ENCODE measurements at regions not wholly inside any gene's neighbourhood (a gene's known extent, or its start where the extent isn't known, plus 50 kb on each side); places are given as distances from the start of the nearest gene placed in this dataset.

- DNase-seq (ENCODE audit: low read depth): no peak
Measured at GRCh38 chr7:9981742-9982349, 991.8 kb upstream of the PHF14 start.

DNA sequence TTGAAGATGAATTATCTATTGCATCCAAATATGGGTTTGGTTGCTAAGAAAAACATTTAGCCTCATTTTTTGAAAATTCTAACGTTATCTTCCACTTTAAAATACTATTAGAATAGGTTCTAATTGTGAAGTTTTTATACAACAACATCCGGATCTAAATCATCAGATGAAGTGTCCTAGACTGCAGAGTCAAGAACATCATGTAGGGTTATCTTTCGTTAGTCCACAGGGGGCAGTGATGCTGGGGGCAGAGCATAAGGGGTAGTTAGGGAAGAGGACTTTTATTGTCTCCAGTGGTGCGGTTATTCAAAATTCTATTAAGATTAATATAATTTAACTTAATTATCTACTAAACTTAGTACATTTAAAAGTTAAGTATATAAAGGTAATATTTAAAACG is 990.6 kb upstream of the PHF14 start:
- DNase-seq (ENCODE audit: low read depth): no peak

DNA sequence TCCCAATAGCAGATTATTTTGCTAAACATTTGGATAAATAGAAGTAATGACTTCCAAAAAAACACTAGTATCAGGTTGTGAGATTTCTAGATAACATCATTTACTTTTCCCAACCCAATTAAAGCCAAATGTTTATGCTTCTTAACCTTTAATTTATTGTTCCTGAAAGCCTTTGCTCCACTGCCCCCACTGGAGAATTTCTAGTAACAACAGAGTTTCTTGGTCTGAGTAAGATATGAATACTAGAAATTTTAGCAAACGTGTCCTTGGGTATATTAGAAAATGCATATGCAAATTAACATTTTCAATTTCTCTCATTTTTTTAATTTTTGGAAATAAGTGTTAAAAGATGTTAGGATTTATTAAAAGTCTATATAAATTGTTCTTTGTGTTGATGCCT is 958.0 kb upstream of the PHF14 start:
- no peak for DNase-seq (ENCODE audit: low read depth)

GRCh38 chr7:10022480-10022879 is 951.2 kb upstream of the PHF14 start:
- no peak for DNase-seq (ENCODE audit: low read depth)

- no peak for DNase-seq (ENCODE audit: low read depth)
Measured at GRCh38 chr7:10022957-10023356, 950.7 kb upstream of the PHF14 start.

- no peak for DNase-seq (ENCODE audit: low read depth)
Measured at GRCh38 chr7:10034843-10035556, 938.7 kb upstream of the PHF14 start.

GRCh38 chr7:10036693-10037092 is 937.0 kb upstream of the PHF14 start:
- no peak for DNase-seq (ENCODE audit: low read depth)

GRCh38 chr7:10038351-10038750 is 935.3 kb upstream of the PHF14 start:
- DNase-seq (ENCODE audit: low read depth): no peak

DNA sequence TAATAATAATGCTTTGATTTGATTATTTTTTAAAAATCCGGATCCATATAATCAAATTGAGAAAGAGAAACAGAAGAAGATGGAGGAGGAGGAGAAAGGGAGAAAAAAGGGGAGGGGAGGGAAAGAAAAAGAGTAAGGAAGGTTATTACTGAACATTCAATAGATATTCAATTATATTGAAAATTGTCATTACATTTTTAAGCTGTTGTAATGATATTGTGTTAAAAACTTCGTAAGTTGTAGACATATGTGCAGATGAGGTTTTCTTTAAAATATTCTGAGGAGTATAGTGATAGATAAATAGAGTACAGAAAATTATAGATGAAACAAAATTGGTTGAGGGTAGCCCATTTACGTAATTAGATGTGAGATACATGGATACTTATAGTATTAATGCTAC is 933.0 kb upstream of the PHF14 start:
- no peak for DNase-seq (ENCODE audit: low read depth)

GRCh38 chr7:10070899-10071298 is 902.8 kb upstream of the PHF14 start:
- no peak for DNase-seq (ENCODE audit: low read depth)

- DNase-seq (ENCODE audit: low read depth): no peak
Measured at GRCh38 chr7:10075866-10076265, 897.8 kb upstream of the PHF14 start.

DNA sequence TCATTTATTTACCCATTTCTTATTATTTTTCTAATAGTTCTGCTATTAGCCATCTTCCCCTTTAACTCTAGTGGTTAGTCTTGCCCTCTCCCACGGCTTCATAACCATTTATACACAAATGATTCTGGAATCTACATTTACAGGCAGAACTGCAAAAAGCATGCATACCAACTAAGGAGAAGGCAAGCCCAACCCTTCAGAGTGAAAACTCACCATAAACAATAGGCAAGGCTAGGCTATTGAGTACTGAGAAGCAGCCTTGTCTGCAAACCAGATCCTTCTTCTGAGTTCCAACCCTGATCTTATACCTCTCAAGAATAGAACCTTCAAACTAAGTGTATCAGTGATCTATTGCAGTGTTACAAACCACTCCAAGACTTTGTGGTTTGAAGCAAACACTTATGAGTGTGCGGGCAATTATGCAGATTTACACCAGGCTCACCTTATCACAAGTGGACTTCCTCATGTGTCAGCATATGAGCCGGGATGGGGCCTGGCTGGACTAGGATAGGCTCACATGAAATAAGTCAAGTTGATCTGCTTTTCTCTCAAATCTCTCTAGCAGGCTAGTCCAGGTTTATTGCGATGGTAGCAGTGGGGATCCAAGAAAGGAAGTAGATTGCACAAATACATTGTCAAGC is 896.9 kb upstream of the PHF14 start:
- DNase-seq (ENCODE audit: low read depth): no peak

DNA sequence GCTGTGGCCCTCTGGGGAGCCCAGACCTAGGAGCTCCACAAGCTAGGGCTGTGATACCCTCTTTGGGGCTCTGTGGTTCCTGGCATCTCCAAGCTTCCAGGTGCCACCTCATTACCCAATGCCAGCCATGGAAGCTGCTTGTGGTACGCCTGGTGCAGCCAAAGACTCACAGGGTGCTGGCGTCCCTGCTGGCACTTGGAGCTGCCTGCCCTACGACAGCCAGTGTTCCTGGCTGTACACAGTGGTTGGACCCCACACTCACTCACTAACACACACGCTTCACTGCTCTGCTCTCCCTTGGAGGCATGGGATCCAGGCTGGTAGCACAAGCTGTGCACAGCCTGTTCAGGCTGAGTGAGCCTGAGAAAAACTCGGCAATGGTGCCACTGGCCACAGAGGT is 894.1 kb upstream of the PHF14 start:
- DNase-seq (ENCODE audit: low read depth): no peak

GRCh38 chr7:10082896-10083295 is 890.8 kb upstream of the PHF14 start:
- no peak for DNase-seq (ENCODE audit: low read depth)

GRCh38 chr7:10083766-10084165 is 889.9 kb upstream of the PHF14 start:
- no peak for DNase-seq (ENCODE audit: low read depth)

GRCh38 chr7:10085231-10085630 is 888.4 kb upstream of the PHF14 start:
- DNase-seq (ENCODE audit: low read depth): no peak

DNA sequence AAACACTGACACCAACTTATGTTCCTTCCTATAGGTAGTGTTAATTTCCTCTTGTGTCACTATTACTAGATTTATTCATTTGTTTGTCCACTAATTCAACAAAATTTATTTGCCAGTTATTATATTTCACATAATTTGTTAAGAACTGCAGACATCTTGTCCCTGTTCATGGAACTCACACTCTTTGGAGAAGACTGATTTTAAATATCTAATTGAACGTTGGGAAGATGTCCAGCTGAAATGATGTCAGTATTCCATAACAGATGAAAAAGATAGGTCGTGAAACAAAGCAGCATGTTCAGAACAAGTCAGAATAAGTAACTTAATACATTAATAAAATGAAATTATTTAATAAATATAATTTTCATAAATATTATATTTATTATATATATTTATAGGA is 873.1 kb upstream of the PHF14 start:
- no peak for DNase-seq (ENCODE audit: low read depth)

DNA sequence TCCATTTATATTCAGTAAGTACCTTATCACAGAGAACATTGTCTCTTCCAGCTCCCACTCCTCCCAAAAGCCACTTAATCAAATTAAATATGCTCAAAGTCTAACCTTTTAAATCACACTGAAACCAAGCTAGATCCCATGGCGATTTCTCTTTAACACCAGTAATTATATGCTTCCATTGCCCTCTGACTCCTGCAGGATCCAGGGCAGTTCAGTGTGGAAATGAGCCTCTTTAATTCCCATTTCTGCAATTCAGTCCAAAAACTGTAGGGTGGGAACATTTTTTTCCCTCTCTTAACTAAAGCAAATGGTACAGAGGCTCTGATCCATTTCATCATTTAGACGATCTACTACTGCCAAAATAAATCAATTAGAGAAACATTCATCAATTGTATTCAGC is 872.3 kb upstream of the PHF14 start:
- no peak for DNase-seq (ENCODE audit: low read depth)

GRCh38 chr7:10104292-10104691 is 869.4 kb upstream of the PHF14 start:
- no peak for DNase-seq (ENCODE audit: low read depth)

DNA sequence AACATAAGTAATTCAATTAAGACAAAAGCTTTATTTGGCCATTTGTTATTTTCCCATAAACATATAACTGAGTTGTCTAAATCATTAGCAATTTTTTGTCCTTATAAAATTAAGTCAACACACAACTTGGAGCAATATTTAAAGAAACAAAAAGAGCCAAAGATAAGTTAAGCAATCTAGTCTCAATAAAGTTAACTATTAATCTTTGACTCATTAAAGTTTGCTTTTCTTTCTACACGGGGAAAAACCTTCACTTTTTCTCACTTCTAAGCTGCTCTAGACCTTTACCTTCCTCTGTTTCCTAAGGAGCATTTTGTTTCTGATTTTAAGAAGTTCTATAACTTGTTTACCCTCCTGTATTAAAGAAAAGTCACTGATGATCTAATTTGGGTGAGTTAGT is 867.1 kb upstream of the PHF14 start:
- DNase-seq (ENCODE audit: low read depth): no peak

DNA sequence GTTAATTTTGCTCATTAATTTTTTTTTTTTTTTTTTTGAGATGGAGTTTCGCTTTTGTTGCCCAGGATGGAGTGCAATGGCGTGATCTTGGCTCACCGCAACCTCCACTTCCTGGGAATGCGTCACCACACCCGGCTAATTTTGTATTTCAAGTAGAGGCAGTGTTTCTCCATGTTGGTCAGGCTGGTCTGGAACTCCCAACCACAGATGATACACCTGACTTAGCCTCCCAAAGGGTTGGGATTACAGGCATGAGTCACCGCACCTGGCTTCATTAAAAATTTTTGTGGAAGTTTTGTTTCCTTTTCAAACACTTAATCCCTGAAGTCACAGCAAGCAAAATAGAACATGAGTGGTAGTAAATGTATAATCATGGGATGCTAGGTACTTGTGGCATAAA is 857.2 kb upstream of the PHF14 start:
- no peak for DNase-seq (ENCODE audit: low read depth)

GRCh38 chr7:10117815-10118214 is 855.9 kb upstream of the PHF14 start:
- DNase-seq (ENCODE audit: low read depth): no peak

DNA sequence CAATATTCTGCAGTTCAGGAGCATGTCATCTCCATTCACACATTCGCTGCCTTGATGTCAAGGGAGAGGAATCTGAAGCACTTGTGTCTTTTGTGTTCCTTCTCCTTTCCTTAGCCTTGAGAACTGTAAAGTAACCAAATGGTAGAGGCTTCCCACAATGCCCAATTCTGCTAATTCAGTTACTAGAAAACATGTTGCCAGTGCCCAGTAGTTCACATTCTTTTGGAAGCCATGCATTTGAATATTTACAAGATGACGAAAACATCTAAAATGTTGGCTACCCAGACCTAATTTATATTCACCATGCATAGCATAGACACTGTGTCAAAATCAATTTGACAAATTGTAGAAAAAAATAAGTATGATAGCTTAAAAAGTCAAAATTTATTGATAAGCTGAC is 852.7 kb upstream of the PHF14 start:
- no peak for DNase-seq (ENCODE audit: low read depth)

DNA sequence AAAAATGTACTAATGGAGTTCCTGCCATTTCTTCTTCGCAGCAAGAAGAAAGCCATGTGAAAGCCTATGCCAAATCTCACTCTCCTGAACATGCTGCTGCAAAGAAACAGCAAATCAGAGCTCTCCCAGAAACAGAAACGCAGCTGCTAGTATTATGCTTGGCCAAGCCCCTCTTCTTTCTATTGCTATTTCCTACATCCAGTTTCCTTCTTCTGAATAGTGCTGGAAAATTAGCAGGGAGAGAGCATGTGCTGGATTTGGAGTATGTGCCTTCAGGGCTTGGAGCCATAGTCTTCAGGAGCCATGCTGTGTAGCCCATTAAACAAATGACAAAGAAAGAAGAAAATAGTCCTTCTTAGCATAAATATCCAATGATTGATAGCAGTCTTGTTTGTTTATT is 852.0 kb upstream of the PHF14 start:
- no peak for DNase-seq (ENCODE audit: low read depth)
